Superior temporal gyrus (tissue), 1 donor: ENCODE measurements at regions not wholly inside any gene's neighbourhood (a gene's known extent, or its start where the extent isn't known, plus 50 kb on each side); places are given as distances from the start of the nearest gene placed in this dataset.
"Not testable (repeated sequence)": the region's sequence is repeated elsewhere in the genome, so short reads cannot be mapped to it uniquely, and the experiment has no call there.

Experiments
- DNase-seq: peaks from one replicate; pipeline ENCODE4 v3.0.0-alpha.2; 2016; ENCODE audit errors: extremely low spot score

DNA sequence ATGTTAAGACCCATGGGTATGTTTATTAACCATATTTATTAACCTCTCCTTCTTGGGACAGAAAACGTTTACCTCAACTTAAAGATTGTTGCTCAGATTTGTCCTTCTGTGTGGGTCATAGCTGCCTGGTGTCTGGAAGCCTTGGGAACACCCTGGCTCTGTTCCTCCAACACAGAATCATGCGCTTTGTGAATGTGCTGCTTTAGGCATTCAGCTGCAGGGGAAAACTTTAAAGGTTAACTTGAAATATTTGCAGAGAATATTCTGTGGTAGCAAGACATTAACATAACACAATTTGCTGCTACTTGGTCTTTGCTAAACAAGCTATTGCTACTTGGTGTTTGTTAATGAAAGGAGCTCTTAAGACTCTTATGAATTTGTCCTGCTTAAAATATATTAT is 50.5 kb upstream of the THOC3 start:
- DNase-seq: not testable (repeated sequence)

DNA sequence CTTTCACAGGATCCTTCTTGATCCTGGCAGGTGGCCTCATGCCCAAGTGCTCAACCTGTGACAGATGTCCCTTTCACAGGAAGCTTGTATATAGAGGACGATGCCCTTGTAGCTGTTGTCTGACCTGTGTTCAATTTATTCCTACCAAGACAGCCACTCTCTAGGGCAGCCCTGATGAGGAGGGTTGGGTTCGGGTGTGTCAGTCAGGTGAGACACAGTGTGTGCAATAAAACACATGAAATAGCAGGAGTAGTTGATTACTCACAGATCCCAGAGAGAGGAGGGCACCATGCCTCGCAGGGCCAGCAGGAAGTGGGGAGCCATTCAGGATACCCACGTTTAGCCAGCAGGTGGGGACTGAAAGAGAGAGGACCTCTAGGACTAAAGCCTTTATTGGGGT is 52.7 kb upstream of the THOC3 start:
- not testable (repeated sequence) for DNase-seq

DNA sequence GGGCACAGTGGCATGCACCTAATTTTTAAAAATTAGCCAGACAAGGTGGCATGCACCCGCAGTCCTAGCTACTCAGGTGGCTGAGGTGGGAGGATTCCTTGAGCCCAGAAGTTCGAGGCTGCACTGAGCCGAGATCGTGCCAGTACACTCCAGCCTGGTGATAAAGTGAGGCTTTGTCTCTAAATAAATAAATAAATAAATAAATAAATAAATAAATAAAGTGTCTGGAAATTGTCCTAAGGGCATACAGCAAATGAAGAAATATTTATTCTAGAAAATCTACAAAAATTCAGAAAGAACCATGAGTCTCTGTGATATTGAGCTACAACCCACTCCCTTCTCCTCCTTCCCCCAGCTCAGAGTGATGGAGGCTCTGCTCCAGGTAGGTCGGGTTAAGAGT is 55.4 kb upstream of the THOC3 start:
- not testable (repeated sequence) for DNase-seq

DNA sequence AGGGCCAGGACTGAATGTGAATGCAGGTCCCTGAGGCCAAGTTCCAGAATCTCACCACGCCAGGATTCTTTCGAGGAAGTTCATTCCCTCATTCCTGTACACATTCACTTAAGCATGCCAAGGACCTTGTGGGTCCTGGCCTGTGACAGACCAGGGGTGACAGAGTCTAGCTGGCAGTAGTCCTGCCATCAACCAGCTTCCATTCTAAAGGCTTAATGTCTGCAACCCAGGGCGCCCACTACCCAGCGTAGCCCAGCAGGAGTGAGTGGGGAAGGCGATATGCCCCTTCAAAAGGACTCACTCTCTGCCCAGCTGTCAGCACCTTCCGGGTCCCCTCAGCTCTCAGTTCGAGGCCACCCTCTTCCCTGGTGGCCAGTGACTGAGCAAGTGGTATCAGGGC is 61.3 kb upstream of the THOC3 start:
- DNase-seq: not testable (repeated sequence)

DNA sequence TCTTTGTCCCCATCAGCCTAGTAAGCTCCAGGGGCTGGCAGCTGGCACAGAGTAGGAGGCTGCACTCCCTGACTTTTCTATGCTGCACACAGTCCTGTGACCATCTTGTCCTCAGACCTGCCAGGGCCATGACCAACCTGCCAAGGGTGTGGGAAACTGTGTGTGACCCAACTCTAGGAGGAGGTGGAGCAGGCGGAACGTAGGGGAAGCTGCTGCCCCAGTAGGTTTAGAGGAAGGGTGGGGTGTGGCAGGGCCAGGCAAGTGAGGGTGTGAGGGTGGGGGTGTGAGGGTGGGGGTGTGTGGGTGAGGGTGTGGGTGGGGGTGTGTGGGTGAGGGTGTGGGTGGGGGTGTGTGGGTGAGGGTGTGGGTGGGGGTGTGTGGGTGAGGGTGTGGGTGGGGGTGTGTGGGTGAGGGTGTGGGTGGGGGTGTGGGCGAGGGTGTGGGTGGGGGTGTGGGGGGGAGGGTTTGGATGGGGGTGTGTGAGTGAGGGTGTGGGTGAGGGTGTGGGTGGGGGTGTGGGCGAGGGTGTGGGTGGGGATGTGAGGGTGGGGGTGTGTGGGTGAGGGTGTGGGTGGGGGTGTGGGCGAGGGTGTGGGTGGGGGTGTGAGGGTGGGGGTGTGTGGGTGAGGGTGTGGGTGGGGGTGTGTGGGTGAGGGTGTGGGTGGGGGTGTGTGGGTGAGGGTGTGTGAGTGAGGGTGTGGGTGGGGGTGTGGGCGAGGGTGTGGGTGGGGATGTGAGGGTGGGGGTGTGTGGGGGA is 62.4 kb upstream of the THOC3 start:
- DNase-seq: not testable (repeated sequence)

DNA sequence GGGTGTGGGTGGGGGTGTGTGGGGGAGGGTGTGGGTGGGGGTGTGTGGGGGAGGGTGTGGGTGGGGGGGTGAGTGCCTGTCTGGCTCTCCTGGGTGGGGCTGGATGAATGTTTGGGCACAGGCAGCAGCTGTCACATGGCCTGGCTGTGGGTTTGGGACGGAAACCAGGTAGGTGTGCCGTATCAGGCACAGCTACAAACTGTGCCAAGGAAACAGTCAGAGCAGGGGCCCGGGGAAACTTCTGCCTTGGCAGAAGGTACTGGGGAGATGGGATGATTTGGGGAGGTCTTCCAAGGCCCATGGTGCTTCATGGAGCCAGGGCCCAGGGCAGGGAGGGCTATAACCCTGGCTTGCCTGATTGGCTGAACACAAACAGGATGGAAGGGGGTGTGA is 63.0 kb upstream of the THOC3 start:
- DNase-seq: not testable (repeated sequence)

DNA sequence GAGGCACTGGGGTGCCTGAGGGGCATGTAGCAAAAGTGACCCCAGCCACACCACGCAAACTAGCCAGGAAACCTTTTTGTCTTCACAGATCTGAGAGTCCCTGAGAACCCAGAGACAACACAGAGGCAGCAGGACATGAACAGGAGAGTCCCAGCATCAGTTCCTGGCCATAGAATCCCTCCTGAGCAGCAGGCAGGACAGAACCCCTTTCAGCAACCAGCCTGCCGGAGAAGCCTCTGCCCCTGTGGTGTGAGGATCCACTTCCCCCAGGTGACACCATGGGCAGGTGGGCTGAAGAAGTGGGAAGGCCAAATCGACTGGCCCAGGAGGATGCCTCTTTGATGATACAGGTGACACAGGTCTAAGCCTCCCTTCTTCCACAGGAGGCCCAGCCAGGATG is 65.1 kb upstream of the THOC3 start:
- DNase-seq: not testable (repeated sequence)

DNA sequence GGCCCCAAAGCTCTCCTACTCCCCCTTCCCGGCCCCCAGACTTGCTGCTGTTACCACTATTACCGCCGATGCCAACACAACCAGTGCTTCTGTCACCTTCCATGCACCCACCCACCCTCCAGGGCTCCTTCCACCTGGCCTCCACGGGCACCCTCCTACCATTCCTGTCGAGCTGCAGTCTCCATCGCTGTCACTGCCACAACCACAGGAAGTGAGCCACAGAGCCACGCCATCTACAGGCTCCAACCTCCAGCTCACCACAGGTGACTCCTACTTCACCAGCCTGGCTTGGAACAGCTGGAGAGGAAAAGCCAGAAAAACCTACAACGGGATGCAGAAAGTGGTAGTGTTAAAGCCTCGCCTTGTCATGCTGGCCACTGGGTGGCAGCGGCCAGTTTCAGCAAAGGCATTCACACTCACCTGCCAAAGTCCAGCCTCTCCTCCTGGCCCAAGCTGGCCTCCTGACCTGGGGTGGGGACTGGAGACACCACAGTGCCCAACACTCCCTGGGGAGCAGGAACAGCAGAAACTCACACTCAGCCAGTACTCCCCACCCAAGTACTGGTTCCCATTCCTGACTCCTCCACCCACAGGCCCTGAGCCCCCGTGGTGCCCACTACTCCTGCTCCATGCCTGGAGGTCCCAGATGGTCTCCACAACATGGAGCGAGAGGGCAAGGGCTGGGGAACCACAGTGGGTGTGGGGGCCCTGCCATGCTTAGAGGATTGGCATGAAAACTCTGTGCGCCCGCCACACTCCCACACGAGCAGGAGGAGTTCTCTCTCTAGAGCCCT is 66.5 kb upstream of the THOC3 start:
- DNase-seq: not testable (repeated sequence)

DNA sequence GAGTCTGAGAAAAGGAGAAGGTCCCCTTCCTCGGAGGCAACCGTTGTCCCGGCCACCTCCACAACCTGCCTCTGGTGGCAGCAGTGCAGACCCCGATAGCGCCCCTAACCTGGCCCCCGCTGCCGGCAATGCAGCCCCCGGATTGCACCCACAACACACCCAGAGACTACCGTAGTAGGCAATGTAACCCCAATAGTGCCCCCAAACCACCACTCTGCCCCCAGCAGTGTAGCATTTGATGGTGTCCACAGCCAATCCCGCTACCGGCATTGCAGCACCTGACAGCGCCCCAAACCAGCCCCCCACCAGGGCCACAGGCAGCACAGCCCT is 67.1 kb upstream of the THOC3 start:
- DNase-seq: not testable (repeated sequence)

DNA sequence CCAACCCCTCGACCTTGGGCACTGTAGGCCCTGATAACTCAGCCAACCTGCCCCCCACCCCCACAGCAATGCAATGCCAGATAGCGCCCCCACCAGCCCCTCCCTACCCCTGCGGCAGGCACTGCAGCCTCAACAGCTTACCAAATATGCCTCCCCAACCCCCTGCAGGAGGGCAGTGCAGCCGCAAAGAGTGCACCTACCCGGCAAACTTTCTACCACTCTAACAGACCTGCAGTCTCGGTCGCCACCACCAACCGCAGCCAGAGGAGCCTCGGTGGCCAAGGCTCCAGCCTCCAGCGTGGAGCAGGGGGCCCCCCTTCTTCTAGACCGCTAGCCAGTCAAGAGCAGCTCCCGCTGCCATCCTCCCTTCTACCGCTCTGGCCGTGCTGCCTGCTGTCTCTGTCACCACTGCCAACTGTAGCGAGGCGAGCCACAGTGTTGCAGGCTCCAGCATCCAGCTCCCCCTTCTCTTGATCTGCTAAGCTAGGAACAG is 67.7 kb upstream of the THOC3 start:
- not testable (repeated sequence) for DNase-seq

DNA sequence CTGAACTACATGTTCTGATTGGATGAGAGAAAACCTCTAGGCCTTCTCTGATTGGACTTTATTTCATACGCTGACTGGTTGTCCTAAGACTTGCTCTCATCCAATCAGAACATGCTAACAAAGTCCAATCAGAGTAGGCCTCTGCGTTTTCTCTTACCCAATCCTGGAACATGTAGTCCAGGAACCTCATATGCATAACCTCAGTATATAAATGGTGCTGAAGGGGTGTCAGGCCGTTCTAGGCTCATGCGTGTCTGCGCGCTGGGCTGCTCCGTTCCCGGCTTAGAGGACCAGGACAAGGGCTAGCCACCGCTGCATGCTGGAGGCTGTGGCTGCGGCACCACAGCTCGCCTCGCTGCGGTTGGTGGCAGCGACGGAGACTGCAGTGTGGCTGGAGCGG is 68.3 kb upstream of the THOC3 start:
- DNase-seq: not testable (repeated sequence)

DNA sequence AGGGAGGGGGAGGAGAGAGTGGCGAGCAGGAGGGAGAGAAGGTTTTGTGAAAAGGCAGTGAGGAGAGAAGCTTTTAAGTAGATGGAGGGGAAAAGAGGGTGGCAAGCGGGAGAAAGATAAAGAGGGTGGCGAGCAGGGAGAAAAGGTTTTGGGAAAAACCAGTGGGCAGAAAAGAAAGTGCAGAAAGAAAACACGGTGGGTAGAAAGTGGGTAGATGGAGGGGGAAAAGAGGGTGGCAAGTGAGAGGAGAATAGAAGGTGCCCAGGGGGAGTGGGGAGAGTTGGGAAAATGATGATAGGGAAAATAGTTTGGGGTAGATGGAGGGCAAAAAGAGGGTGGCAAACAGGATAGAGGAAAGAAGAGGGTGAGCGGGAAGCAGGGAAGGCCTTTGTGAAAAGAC is 69.1 kb upstream of the THOC3 start:
- not testable (repeated sequence) for DNase-seq

DNA sequence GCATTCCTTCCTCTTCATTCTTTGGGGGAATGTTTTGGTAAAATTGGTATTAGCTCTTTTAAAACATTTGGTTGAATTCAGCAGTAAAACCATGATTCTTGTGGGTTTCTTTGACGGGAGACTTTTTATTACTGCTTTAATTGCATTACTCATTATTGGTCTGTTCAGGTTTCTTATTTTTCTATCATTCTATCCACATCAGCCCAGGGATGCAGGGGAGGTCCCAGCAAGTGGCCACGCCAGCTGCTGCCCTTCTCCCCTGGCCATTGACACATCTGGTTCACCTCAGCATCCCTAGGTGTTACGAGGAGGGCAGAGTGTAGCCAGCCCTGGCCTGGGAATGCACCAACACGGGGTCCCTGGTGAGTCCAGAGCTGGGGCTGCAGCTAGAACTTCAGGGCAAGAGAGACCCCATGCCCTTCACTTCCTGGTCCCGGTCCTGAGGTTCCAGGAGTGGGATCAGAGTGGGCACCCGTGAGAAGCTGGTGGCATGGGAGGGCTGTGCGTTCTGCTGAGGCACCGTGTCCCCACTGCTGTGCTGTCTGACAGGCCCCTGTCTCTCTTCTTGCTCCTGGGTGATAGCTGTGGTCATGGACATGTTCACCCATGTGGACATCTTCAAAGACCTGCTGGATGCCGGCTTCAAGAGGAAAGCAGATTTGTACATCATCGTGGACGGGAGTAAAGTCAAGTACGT is 72.1 kb upstream of the THOC3 start:
- not testable (repeated sequence) for DNase-seq

DNA sequence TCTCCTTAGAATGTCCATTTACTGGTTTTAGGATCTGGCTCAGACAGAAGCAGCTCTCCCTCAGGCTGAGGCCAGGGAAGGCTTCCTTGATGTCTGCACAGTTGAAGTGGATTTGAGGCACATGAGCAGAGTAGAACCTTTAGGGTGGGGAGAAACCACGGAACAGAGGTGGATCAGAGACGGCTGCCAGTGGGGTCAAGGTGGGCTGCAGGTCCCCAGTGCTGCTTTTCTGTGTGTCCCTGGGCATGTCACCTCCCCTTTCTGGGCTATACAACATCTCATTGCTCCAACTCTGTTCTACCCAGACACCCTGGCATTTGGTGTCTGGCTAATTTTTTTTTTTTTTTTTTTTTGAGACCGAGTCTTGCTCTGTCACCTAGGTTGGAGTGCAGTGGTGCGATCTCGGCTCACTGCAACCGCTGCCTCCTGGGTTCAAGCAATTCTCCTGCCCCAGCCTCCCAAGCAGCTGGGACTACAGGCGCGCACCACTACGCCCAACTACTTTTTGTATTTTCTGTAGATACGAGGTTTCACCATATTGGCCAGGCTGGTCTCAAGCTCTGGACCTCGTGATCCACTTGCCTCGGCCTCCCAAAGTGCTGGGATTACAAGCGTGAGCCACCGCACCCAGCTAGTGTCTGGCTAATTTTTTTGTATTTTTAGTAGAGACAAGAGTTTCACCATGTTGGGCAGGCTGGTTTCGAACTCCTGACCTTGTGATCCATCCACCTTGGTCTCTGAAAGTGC is 73.3 kb upstream of the THOC3 start:
- not testable (repeated sequence) for DNase-seq

DNA sequence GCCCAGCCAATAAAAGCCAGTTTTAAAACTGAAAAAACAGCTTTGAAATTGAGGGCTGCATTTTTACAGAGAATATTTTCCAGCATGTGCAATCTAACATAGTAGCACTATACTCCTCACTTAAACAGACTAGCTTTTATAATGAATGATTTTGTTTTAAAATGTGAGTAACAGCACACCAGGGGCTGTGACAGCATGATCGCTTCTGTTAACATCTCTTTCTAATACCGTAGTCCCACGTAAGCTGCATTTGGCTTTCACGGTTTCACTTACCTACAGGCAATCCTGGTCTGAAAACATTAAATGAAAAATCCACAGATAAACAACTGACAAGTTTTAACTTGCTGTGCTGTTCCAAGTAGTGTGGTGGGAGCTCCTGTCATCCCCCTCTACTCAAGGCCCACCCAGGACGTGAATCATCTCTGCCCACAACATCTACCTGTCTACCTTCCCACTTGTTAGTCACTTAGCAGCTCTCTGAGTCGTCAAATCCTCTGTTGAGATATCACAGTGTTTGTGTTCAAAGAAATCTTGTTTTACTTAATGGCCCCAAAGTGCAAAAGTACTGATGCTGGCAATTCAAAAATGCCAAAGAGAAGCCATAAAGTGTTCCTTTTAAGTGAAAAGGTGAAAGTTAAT is 74.0 kb upstream of the THOC3 start:
- not testable (repeated sequence) for DNase-seq

DNA sequence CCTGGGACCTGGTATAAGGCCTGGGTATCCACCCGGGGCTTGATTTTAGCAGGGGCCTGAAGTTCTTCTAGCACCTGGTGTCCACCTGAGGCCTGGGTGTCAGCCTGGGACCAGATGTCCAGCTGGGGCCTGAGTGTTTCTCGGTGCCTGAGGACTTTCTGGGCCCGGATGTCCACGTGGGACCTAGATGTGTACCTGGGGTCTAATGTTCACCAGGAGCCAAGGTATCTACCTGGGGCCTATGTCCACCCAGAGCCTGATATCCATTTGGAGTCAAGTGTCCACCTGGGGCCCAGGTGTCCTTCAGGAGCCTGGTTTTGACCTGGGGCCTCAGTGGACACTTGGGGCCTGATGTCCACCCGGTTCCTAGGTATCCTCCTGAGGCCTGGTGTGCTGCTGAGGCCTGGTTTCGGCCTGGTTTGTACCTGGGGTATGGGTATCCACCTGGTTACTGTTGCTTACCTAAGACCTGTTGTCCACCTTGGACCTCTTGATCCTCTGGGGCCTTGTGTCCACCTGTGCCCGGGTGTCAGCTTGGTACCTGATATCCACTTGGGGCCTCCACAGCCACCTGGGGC is 75.2 kb upstream of the THOC3 start:
- not testable (repeated sequence) for DNase-seq

DNA sequence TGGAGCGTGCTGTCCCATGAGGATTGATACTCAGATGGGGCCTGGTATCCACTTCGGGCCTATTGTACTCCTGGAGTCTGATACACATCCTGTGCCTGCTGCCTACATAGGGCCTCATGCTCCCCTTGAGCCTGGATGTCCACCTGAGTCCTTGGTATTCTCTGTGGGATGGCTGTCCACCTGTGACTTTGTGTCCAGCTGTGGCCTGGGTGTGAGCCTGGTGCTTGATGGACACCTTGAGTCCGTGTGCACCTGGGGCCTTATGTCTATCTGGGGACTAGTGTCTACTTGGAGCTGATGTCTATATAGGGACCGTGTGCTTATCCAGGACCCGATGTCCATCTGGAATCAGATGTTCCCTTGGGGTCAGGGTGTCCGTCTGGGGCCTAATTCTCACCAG is 75.9 kb upstream of the THOC3 start:
- not testable (repeated sequence) for DNase-seq

DNA sequence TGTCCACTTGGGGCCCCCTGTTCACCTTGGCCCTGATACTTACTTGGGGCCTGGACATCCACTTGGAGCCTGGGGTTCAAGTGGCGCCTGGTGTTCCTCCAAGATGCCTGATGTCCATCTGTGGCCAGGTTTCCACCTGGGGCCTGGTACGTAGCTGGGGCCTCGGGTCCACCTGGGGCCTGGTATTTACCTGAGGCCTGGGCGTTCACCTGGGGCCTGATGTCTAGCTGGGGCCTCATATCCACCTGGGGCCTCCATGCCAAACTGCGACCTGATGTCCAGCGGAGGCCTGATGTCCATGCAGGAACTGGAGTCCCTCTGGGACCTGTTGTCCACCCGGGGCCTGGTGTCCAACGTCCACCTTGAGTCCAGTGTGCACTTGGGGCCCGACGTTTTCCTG is 76.3 kb upstream of the THOC3 start:
- DNase-seq: not testable (repeated sequence)

DNA sequence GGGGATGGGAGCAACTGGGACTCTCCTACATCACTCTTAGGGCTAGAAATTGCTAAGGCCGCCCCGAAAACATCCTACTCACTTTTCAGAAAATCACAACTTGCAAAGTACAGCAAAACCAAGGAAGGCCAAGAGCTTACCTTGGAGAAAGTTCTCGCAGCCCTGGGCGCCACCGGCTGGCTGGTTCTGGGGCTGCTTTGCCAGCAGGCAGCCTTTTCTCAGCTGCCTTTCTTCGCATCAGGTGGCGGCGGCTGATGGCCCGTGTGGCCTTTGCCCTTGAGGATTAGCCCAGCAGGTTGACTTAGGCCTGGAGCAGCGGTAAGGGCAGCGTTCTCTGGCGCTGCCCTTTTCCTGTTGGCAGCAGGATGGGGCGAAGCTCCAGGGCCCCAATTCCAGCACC is 77.3 kb upstream of the THOC3 start:
- not testable (repeated sequence) for DNase-seq

DNA sequence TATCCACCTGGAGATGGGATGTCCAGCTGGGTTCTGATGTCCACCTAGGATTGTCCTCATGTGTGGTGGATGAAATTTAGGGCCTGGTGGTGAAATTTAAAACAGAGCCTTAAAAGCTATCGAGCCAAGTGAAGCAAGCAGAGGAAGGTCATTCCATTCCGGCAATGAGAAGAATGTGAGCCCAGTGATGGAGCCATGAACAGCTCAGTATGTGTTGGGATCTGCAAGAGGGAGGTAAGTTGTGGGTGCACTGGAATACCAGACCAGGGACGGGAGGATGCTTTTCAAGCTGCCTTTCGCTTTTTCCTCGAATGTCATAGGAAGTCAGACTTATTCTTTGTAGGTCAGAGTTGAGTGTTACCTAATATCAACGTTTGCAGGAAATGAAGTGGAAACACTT is 80.6 kb upstream of the THOC3 start:
- not testable (repeated sequence) for DNase-seq
